GM19397 (cell line): ENCODE measurements at regions not wholly inside any gene's neighbourhood (a gene's known extent, or its start where the extent isn't known, plus 50 kb on each side); places are given as distances from the start of the nearest gene placed in this dataset.

Experiments
- ATAC-seq: cut with Tn5 transposase; IDR thresholded peaks from one replicate; pipeline ENCODE4 v1.9.1; 2021; ENCODE audit warnings: mild to moderate bottlenecking, moderate library complexity; ENCODE audit not compliant: unreplicated experiment

- ATAC-seq: no peak
Measured at GRCh38 chr4:41865306-41865980, 69.8 kb upstream of the TMEM33 start.

- ATAC-seq: no peak
Measured at GRCh38 chr4:41859087-41859486, 76.1 kb upstream of the TMEM33 start.

- ATAC-seq: no peak
Measured at GRCh38 chr4:41857226-41857641, 78.0 kb upstream of the TMEM33 start.

- ATAC-seq: no peak
Measured at GRCh38 chr4:41856797-41857196, 78.4 kb upstream of the TMEM33 start.

GRCh38 chr4:41853973-41854372 lies 81.3 kb upstream of the TMEM33 start:
- ATAC-seq: no peak

GRCh38 chr4:41852229-41852628 lies 83.0 kb upstream of the TMEM33 start:
- ATAC-seq: no peak

GRCh38 chr4:41851621-41852020 lies 83.6 kb upstream of the TMEM33 start:
- no peak for ATAC-seq

- no peak for ATAC-seq
Measured at GRCh38 chr4:41844327-41844726, 90.9 kb upstream of the TMEM33 start.

GRCh38 chr4:41839916-41840854 lies 91.7 kb upstream of the PHOX2B start:
- ATAC-seq: no peak

GRCh38 chr4:41838590-41838989 lies 90.1 kb upstream of the PHOX2B start:
- ATAC-seq: no peak

GRCh38 chr4:41835321-41835995 lies 86.9 kb upstream of the PHOX2B start:
- no peak for ATAC-seq

GRCh38 chr4:41832961-41833360 lies 84.4 kb upstream of the PHOX2B start:
- no peak for ATAC-seq

- ATAC-seq: no peak
Measured at GRCh38 chr4:41822325-41822724, 73.8 kb upstream of the PHOX2B start.

- ATAC-seq: no peak
Measured at GRCh38 chr4:41820473-41820872, 71.9 kb upstream of the PHOX2B start.

- no peak for ATAC-seq
Measured at GRCh38 chr4:41819621-41820020, 71.1 kb upstream of the PHOX2B start.

- ATAC-seq: no peak
Measured at GRCh38 chr4:41815473-41815872, 66.9 kb upstream of the PHOX2B start.

GRCh38 chr4:41814565-41814964 lies 66.0 kb upstream of the PHOX2B start:
- no peak for ATAC-seq

- no peak for ATAC-seq
Measured at GRCh38 chr4:41806807-41807206, 58.3 kb upstream of the PHOX2B start.

- ATAC-seq: no peak
Measured at GRCh38 chr4:41802590-41802989, 54.1 kb upstream of the PHOX2B start.

GRCh38 chr4:41799126-41799525 lies 50.6 kb upstream of the PHOX2B start:
- no peak for ATAC-seq
